ENCODE measurements at regions not wholly inside any gene's neighbourhood (a gene's known extent, or its start where the extent isn't known, plus 50 kb on each side); places are given as distances from the start of the nearest gene placed in this dataset.
"Not testable (repeated sequence)": the region's sequence is repeated elsewhere in the genome, so short reads cannot be mapped to it uniquely, and the experiment has no call there.

DNA sequence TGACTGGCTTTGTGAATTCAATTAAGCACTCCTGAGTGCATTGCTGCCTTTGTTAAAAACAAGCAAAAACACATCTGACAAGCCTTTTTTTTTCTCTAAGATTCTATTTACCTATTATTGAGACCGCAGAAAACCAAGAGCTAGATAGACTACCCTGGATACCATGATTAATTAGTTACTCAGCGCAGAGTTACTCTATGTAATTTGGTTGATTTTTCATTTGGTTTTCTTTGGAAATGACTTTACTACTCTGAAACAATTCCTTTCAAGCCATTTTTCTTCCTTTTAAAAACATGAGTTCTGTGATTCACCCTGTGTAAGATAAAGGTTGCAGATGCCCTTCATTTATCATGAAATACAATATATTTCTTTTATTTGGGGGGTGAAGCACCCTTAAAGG, 421.6 kb upstream of the PIK3R1 start:
- DNase-seq (ENCODE audit: low read depth in 4 of 4, low spot score in 2 of 4): no peak

GRCh38 chr5:67793418-67793817, 422.1 kb upstream of the PIK3R1 start:
- no peak for DNase-seq (ENCODE audit: low read depth in 4 of 4, low spot score in 2 of 4)

DNA sequence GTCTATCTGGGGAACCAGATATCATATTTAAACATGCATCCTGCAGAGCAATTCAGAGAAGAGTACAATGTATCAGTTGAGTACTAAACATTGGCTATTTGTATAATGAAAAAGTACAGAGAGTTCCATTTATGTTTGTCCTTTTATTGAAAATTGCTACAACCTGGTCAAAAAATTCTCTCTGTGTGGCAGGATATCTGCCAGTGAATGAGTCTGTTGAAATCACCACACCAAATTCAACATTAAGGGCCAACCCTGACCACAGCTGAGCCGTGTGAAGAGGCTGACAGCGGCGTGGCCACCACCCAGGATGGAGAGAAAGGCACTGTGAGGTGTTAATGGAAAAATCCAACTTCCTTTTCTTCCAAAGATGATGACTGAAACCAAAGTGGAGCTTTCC, 422.7 kb upstream of the PIK3R1 start:
- DNase-seq (ENCODE audit: low read depth in 4 of 4, low spot score in 2 of 4): no peak

- no peak for DNase-seq (ENCODE audit: low read depth in 4 of 4, low spot score in 2 of 4)
These were observed 425.2 kb upstream of the PIK3R1 start for GRCh38 chr5:67790390-67790789.

GRCh38 chr5:67779893-67780623, 435.5 kb upstream of the PIK3R1 start:
- not testable (repeated sequence) for DNase-seq (ENCODE audit: low read depth in 4 of 4, low spot score in 2 of 4)

DNA sequence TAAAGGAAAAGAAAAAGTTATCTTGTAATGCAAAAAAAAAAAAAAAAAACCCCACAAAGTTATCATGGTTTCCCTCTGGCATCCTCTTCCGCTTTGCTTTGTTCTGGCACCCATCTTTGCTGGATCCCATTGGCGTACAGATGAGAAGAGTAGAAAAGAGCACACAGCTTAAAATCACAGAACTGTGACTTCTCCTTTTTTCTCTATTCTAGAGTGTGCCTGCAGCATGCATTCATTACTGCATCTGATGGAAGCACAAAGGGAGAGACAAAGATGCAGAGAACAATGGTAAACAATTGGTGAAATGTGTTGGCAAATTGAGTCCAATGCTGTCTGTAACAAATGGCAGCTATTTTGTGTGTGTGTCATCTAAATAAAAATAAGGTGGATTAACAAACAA, 440.8 kb upstream of the PIK3R1 start:
- DNase-seq (ENCODE audit: low read depth in 4 of 4, low spot score in 2 of 4): no peak

DNA sequence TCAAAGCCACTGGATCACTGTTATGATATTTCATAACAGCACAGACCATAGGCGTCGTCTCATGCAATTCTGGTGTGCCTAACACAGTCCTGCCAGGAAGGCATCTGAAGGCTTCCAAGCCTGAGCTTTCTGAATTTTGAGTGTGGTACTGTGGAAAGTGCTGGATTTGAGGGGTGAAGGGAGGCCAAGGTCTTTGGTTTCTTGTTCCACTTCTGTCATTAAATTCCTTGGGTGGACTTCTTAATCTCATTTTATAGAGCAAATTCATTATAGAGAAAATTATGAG, 441.3 kb upstream of the PIK3R1 start:
- no peak for DNase-seq (ENCODE audit: low read depth in 4 of 4, low spot score in 2 of 4)

DNA sequence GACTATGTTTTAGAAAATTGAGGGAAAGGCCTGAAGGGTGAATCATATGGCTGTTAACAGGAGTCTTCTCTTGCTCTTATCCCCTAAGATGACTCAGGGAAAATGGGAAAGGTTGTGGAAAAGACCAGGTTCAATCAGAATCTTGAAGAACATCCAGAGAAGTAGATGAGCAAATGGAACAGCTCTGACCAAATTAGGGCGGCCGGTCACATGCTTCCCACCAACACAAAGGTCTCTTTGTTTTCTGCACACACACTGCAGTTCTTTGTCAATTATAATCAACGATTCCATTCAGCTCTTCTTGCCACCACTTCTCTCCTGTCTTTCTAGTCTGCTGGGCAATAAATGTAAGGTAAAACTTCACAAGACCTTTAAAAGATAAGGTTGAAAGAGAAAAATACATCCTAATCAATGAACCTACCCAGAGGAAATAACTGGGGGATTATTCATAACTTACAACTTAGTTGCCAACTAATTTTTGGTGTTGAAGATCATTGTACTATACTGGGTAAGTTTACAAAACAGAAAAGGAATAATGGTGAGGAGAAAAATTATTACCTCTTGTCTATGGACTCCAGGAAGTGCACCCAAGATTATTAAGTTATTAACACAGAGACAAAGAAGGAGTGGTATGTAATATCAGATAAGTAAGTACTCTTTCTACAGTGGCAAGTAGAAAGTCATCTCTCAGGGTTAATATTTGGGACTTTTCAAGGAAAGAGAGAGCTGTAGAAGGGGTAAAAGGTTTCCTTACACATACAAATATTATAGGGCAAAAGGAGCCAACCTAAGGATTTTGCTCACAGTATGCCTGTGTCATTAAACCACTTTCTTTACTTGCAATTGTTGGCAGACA, 441.9 kb upstream of the PIK3R1 start:
- DNase-seq (ENCODE audit: low read depth in 4 of 4, low spot score in 2 of 4): no peak

DNA sequence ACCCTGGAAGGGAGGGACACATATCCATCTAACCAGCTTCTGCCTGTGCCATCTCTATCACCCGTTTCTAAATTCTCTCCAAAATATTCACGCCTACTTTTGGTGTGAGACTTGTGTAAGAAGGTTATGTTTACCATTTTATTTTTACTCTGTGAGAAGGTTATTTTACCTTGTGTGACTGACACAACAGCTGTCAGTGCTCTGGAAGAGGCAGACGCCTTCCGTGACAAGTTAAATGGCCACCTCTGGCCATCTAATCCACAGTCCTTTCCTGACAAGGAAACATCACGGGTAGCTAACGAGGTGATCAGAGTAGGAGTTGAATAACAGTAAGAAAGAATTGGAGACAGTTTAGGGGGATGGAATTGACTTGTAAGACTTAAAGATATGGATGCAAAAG, 443.8 kb upstream of the PIK3R1 start:
- DNase-seq (ENCODE audit: low read depth in 4 of 4, low spot score in 2 of 4): no peak

- no peak for DNase-seq (ENCODE audit: low read depth in 4 of 4, low spot score in 2 of 4)
These were observed 444.3 kb upstream of the PIK3R1 start for GRCh38 chr5:67771221-67771620.

DNA sequence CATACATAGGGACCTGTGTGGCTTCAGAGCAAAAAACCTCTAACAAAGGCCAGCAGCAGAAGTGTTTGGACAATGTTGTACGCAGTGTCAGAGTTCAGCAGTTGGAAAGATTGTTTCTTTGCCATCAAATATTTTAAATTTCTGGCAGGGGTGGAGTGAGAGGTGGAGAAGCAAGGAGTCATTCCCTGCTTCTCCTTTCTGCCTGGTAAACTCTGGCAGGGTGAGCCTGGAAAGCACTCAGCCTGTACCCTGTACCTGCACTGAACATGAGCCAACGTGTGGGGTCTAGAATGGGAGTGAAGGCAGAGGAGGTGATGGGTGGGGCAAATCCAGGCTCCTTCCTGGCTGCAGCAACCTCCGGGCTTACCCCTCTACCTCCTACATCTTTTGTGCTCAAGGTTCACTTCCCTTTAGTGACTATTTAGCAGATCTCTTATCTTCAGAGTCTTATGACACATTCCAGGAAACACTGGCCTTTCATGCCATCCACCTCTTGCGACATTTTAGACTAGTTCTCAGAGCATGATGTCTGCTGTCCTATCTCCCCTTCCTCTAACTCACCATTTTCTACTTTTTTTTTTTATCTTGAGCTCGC, 445.0 kb upstream of the PIK3R1 start:
- DNase-seq (ENCODE audit: low read depth in 4 of 4, low spot score in 2 of 4): no peak

GRCh38 chr5:67765697-67766096, 449.9 kb upstream of the PIK3R1 start:
- DNase-seq (ENCODE audit: low read depth in 4 of 4, low spot score in 2 of 4): no peak

DNA sequence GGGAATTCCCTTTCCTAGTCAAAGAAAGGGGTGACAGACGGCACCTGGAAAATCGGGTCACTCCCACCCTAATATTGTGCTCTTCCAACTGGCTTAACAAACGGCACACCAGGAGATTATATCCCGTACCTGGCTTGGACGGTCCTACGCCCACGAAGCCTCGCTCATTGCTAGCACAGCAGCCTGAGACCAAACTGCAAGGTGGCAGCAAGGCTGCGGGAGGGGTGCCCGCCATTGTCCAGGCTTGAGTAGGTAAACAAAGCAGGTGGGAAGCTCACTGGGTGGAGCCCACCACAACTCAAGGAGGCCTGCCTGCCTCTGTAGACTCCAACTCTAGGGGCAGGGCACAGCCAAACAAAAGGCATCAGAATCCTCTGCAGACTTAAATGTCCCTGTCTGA, 457.8 kb upstream of the PIK3R1 start:
- not testable (repeated sequence) for DNase-seq (ENCODE audit: low read depth in 4 of 4, low spot score in 2 of 4)

DNA sequence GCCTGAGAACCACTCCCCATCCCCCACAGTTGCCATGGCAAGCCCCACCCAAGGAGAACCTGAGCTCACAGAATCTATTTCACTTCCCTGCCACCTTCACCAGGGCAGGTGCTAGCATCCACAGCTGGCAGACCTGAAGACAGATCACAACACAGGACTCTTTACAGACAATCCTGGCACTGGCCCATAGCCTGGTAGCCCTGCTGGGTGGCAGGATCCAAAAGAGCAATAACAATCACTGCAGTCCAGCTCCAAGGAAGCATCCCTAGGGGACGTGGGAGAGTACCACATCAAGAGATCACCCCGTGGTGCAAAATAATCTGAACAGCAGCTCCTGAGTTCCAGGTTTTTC, 463.2 kb upstream of the PIK3R1 start:
- DNase-seq (ENCODE audit: low read depth in 4 of 4, low spot score in 2 of 4): no peak

DNA sequence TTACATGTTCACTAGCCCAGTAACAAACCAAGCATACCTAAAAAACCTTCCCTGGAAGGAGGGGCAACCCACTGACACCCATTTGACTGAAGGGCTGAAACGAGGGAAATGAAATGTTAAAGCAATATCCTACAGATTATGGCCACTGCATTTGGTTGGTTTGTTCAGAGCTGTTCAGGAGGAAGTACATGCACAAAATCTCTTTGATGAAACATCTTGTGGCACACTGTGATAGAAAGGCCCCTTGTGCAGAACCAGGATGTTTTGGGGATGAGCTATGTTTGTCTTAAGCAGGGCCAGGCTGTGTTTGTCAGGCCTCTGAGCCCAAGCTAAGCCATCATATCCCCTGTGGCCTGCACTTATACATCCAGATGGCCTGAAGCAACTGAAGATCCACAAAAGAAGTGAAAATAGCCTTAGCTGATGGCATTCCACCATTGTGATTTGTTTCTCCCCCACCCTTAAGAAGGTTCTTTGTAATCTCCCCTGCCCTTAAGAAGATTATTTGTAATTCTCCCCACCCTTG, 467.3 kb upstream of the PIK3R1 start:
- no peak for DNase-seq (ENCODE audit: low read depth in 4 of 4, low spot score in 2 of 4)

DNA sequence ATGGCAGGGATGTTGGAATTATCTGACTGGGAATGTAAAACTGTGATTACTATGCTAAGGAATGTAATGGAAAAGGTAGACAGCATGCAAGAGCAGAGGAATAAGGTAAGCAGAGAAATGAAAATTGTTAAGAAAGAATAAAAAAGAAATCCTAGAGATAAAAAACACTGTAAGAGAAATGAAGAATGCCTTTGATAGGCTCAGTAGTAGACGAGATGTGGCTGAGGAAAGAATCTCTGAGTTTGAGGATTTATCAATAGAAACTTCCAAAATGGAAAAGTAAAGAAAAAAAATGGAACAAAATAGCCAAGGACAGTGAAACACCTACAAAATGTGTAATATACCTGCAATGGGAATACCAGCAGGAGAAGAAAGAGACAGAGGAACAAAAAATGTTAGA, 468.5 kb upstream of the PIK3R1 start:
- no peak for DNase-seq (ENCODE audit: low read depth in 4 of 4, low spot score in 2 of 4)

DNA sequence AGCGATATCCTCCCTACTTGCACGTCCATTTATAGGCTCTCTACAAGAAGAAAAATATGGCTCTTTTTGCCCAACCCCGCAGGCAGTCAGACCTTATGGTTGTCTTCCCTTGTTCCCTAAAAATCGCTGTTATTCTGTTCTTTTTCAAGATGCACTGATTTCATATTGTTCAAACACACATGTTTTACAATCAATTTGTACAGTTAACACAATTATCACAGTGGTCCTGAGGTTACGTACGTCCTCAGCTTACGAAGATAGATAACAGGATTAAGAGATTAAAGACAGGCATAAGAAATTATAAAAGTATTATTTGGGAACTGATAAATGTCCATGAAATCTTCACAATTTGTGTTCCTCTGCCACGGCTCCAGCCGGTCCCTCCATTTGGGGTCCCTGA, 468.9 kb upstream of the PIK3R1 start:
- not testable (repeated sequence) for DNase-seq (ENCODE audit: low read depth in 4 of 4, low spot score in 2 of 4)

GRCh38 chr5:67746103-67746502, 469.5 kb upstream of the PIK3R1 start:
- no peak for DNase-seq (ENCODE audit: low read depth in 4 of 4, low spot score in 2 of 4)

DNA sequence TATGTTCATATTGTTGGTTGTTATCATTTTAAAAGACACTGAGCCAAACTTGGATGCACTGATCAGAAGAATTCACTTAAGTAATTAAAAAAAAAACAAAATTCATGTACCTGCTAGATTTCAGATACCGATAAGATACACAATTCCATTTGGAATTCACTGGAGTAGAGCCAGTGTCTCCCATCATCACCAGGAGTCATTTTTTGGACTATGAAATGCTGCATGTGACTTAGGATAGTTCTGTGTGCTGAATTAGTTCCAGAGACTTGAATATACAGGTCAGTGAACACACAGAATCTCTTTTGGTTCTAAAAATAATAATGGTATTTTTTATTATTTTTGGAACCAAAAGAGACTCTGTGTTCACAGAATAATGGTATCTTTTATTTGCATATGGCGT, 482.6 kb upstream of the PIK3R1 start:
- no peak for DNase-seq (ENCODE audit: low read depth in 4 of 4, low spot score in 2 of 4)

- no peak for DNase-seq (ENCODE audit: low read depth in 4 of 4, low spot score in 2 of 4)
These were observed 483.1 kb upstream of the PIK3R1 start for GRCh38 chr5:67732471-67732870.

GRCh38 chr5:67731886-67732285, 483.7 kb upstream of the PIK3R1 start:
- DNase-seq (ENCODE audit: low read depth in 4 of 4, low spot score in 2 of 4): no peak
